ENCODE measurements at regions not wholly inside any gene's neighbourhood (a gene's known extent, or its start where the extent isn't known, plus 50 kb on each side); places are given as distances from the start of the nearest gene placed in this dataset.

- Mint-ChIP-seq H3K27ac (ENCODE audit: low read depth) (no peak overlapping the region), H3K4me3 (no peak overlapping the region), H3K4me1 (no peaks in the 10 kb centered on the region), H3K36me3 (ENCODE audit: insufficient read depth) (no peaks in the 10 kb centered on the region), H3K27me3 (peaks cover 10% of the 10 kb centered on the region), H3K9me3 (no peaks in the 10 kb centered on the region)
- ATAC-seq (replicated peaks; ENCODE audit: extremely low read depth, poor library complexity, severe bottlenecking): no peak
- no peak for DNase-seq (ENCODE audit: low spot score in 2 of 2)
Observed at GRCh38 chr2:168401771-168402170, 54.3 kb upstream of the CERS6 start.

DNA sequence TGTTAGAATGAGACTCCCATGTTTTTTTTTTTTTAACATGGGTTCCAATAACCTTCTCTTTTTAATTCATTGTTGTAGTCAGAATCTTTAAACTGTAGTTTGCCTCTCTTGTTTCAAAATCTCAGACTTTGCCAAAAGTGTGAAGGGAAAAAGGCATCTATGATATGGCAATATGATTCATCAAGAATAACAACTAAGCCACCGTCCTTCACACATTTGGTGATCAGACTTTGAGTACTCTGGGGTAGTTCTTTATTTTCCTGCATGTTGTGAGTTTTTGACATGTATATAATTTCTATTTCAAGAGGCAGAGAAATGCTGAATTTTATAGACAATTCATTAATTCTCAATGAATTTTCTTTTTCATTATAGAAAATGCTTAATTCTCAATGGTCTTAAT, 53.5 kb upstream of the CERS6 start:
- Mint-ChIP-seq H3K27me3 (peaks cover 10% of the 10 kb centered on the region), H3K36me3 (ENCODE audit: insufficient read depth) (peaks cover 3% of the 10 kb centered on the region), H3K4me1 (no peaks in the 10 kb centered on the region), H3K9me3 (no peaks in the 10 kb centered on the region), H3K27ac (ENCODE audit: low read depth) (no peak overlapping the region), H3K4me3 (no peak overlapping the region)
- DNase-seq (ENCODE audit: low spot score in 2 of 2) (no peak), ATAC-seq (replicated peaks; ENCODE audit: extremely low read depth, poor library complexity, severe bottlenecking) (no peak)

- H3K9me3 Mint-ChIP-seq: no peaks in the 10 kb centered on the region
- DNase-seq (ENCODE audit: low spot score in 2 of 2) (no peak), ATAC-seq (replicated peaks; ENCODE audit: extremely low read depth, poor library complexity, severe bottlenecking) (no peak)
- no peak overlapping the region for H3K27ac Mint-ChIP-seq (ENCODE audit: low read depth)
- no peaks in the 10 kb centered on the region for H3K4me1 Mint-ChIP-seq
- peaks cover 3% of the 10 kb centered on the region for H3K36me3 Mint-ChIP-seq (ENCODE audit: insufficient read depth)
- H3K27me3 Mint-ChIP-seq: peaks cover 10% of the 10 kb centered on the region
- no peak overlapping the region for H3K4me3 Mint-ChIP-seq
Observed at GRCh38 chr2:168403736-168404135, 52.3 kb upstream of the CERS6 start.

GRCh38 chr2:168404764-168405163, 51.3 kb upstream of the CERS6 start:
- Mint-ChIP-seq H3K4me3 (no peak overlapping the region), H3K9me3 (no peaks in the 10 kb centered on the region)
- no peak for ATAC-seq (replicated peaks; ENCODE audit: extremely low read depth, poor library complexity, severe bottlenecking)

More at GRCh38 chr2:168404764-168405163, 51.3 kb upstream of the CERS6 start:
- no peaks in the 10 kb centered on the region for H3K4me1 Mint-ChIP-seq
- no peak overlapping the region for H3K27ac Mint-ChIP-seq (ENCODE audit: low read depth)
- H3K36me3 Mint-ChIP-seq (ENCODE audit: insufficient read depth): peaks cover 3% of the 10 kb centered on the region
- peaks cover 10% of the 10 kb centered on the region for H3K27me3 Mint-ChIP-seq
- no peak for DNase-seq (ENCODE audit: low spot score in 2 of 2)
